Activated CD8-positive, alpha-beta memory T cell treated with anti-CD3 and anti-CD28 coated beads, Interleukin-2, amount 50 U/mL, for 24 hours (primary cell): ENCODE measurements at regions not wholly inside any gene's neighbourhood (a gene's known extent, or its start where the extent isn't known, plus 50 kb on each side); places are given as distances from the start of the nearest gene placed in this dataset.

ENCODE experiments used
- DNase-seq: peaks from one replicate; pipeline ENCODE4 v3.0.0-alpha.2; 2020; ENCODE audit errors: extremely low read depth

GRCh38 chr1:220982686-220983085 is 103.4 kb downstream of the HLX start:
- DNase-seq: no peak

- DNase-seq: no peak
These were observed 104.8 kb downstream of the HLX start for GRCh38 chr1:220983877-220984635.

- no peak for DNase-seq
These were observed 111.4 kb downstream of the HLX start for GRCh38 chr1:220990427-220991339.

- DNase-seq: no peak
These were observed 112.3 kb downstream of the HLX start for GRCh38 chr1:220991506-220991905.

DNA sequence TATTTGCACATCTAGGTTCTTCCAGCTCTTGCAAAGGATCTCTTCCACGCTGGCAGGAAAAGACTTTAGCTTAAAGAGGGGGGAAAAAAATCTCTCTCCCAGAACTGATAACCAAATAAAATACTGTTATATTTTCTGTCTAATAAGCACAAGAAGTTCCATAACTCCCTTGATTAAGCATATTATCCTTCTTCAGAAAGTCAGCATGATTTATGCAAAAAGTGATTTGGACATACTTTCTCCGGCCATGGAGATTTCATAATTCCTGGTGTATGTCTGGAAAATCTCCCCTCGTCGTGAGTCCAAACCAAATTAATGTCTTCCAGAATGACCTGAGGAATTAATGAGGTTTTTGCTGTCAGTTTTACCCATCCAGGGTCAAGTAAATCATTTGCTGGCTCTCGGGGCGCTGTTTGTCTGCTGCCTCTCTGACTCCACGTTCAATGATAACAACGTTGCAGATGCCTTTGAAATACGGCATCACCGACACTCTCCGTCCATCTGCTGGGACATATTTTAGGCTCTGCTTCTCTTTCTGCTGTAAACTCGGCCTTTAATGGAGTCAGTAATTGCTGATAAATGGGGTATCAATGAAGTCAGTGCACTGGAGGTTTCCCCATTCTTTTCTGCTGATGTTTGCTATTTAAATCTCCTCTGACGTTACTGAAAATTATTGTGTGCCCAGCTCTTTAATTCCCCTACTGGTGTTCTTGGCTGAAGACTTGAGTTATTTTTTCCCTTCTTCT is 112.9 kb downstream of the HLX start:
- no peak for DNase-seq

DNA sequence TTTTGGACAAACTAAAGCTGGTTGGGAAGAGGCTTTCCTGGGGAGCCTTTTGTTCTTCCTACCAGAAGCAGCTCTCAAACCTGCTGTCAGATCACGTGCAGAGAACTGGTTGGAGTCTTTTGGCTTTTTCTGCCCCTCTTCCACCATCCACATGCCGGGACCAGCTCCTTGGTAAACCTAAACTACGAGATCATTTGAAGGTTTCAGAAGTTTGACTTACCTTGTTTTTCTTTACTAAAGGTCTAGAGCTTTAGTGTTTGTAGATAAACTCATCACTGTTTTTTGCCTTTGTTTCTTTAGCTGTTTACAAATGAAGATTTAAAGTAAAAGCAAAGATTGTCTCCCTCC is 113.4 kb downstream of the HLX start:
- DNase-seq: no peak

DNA sequence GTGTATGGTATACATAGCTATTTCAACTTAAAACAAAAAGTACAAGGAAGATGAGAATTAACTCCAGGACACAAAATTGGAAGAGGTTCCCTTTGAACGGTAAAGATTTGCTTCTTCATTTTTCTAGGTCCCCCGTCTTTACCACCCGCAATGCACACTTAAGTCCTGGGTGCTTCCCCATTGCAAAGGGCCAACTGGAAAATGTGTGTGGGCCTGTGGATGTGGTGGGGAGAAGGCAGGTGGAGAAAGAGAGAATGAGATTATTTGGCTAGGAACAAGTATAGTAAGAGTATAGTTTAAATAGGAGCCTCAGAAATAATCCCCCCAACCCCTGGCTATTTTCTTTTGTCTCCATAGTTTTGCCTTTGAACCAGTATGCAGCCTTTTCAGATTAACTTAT is 115.4 kb downstream of the HLX start:
- no peak for DNase-seq

DNA sequence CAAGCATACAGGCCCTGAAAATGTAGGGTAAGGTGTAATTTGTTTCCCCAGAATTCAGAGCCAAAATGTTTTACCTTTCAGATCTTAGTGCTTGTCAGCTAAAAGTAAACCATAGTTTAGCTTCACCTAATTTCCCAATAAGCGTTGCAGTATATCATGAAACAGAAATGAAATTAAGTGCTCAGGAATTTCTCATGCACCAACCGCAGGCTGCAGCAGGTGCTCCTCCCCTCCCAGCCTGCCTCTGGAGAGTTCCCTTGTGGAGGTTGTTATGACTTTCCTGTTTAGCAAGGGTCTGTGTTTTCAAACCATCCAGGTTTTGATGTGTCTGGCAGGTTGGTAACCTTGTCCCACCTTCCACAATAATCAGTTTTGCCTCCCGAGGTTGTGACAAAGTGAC is 118.5 kb downstream of the HLX start:
- no peak for DNase-seq

DNA sequence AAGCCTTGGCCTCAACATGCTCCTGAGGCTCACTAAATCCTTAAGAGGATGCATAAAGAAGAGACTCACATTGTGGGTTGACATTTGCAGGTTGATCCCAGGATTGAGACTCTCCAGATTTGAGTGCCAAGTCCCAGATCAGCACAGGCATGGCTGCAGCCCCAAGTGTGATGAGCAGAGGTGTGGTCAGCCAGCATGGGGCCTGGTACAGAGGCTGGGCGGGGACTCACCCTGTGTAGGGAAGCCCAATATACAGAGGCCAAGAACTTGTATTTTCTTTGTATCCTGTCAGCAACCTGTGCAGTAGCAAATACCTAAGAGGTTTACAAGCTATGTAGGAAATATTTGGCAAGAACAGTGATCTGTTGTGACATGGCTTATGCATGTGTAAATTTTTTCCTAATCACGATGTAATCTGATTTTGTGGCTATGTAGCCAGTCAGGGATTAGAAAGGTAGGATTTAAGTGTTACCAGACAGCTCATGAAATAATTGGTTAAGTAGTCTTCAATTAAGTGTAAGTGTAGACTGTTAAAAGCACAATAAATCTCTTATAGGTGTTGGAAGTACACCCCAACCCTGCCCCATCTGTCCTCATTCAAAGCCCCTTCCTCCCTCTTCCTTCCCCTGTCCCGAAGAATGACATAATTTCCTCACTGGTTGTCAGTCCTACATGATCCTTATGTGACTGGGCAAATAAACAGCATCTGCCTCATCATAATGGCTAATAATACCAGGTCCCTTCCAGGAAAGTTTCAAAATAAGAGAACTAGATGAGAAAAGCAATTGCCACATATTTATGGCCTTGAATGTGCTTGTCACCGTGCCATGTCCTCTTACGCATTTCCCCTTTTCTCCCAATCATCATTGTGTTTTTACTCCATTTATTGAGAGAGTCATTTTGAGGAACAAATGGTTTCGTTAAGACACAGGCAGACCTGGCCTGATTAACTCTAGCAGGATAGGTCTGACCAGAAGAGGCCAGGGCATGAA is 120.9 kb downstream of the HLX start:
- no peak for DNase-seq

DNA sequence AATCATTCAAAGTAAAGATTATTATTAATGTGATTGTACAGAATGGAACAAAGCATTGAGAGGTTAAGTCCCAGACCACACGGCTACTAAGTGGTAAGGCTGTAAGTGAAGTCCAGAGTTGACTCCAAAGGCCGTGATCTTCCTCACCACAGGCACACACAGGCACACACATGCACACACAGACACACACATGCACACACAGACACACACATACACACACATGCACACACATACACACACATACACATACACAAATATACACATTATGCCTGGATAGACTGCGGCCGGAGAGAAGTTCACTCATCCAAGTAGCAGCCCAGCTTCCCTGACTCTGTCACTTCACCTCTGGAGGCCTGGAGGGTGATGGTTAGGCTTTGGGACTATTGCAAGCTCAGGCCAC is 121.9 kb downstream of the HLX start:
- no peak for DNase-seq

DNA sequence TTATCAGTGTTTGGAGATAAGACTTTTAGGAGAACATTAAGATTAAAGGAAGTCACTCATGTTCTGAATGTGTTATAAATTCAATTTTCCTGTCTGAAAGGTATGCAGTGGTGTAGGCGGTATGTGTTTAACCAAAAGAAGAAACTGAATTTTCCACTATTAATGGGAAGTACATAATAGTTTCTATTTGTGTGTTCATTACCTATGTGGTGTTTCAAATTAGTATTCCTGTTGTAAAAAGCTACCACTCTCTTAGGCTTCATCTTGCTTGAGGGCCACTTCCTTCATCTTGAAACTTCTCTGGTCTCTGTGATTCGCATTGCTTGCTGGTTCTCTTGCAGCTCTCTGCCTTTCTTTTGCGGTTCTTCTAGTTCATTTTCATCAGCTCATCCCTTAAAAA is 123.4 kb downstream of the HLX start:
- DNase-seq: no peak

DNA sequence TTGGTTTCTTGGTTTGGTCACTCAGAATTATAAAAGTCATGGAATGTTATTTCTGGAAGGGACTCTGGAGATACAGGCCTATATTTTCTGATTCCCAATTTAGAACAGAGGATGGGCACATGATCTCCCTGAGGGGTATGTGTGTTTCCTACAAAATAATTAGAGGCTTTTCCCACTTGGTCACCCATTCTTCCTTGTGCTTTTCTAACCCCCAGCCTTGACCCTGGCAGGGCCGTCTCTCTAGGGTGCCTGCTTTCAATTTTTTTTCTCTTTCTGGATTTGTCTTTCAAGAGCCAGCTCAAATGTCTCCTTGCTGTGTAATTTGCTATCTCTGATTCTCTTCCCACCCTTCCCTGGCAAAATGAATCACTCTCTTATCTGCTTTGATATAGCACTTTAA is 131.9 kb downstream of the HLX start:
- no peak for DNase-seq

GRCh38 chr1:221012120-221012519 is 132.9 kb downstream of the HLX start:
- no peak for DNase-seq

- no peak for DNase-seq
These were observed 134.7 kb downstream of the HLX start for GRCh38 chr1:221013691-221014660.

DNA sequence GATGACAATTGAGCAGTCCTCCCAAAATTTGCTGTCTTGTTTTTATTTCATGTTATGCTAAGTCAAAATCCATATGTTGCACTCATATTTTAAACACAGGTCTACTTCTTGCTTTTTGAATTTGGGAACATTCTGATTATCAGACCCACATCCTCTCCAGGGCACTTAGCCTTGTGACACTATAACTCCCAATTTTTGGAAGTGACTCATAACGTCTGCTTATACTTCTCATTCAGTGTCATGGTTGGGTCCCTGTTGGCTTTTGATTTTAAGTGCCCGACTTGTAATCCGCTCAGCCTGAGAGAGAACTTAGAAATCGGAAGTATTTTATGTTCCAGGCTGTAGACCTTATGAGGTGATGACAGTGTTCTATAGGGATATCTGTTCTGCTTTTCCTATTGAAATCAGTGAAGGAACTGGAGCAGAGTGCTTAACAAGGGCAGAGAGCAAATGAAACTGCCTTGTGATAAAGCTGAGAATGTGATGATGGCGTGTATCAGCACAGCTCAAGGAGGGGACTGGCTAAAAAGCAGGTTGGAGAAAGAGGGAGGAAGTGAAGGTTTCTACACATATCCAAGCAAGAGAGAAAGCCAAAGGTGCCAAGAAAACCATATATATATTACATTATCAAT is 136.0 kb downstream of the HLX start:
- no peak for DNase-seq

GRCh38 chr1:221016751-221017150 is 137.5 kb downstream of the HLX start:
- DNase-seq: no peak

GRCh38 chr1:221018414-221018813 is 139.2 kb downstream of the HLX start:
- no peak for DNase-seq

GRCh38 chr1:221022331-221022730 is 143.1 kb downstream of the HLX start:
- no peak for DNase-seq

GRCh38 chr1:221023482-221023881 is 144.2 kb downstream of the HLX start:
- no peak for DNase-seq

- DNase-seq: no peak
These were observed 146.3 kb downstream of the HLX start for GRCh38 chr1:221025501-221025900.
